Duodenal mucosa (tissue), 2 donors: ENCODE measurements at regions not wholly inside any gene's neighbourhood (a gene's known extent, or its start where the extent isn't known, plus 50 kb on each side); places are given as distances from the start of the nearest gene placed in this dataset.

ENCODE experiments used
- H3K27ac ChIP-seq: one replicate; pipeline ENCODE4 v1.7.0; 2013; ENCODE audit warnings: low read depth, low read length
- H3K27me3 ChIP-seq, 2 donors: one replicate each; pipeline ENCODE4 v1.7.0; 2013; ENCODE audit warnings: low read length in 2 of 2, control low read depth in 1 of 2; ENCODE audit not compliant: insufficient read depth in 2 of 2, control insufficient read depth in 1 of 2
- H3K36me3 ChIP-seq, 2 donors: one replicate each; pipeline ENCODE4 v1.7.0; 2013; ENCODE audit warnings: low read length in 2 of 2, control low read depth in 1 of 2; ENCODE audit not compliant: insufficient read depth in 2 of 2, control insufficient read depth in 1 of 2
- H3K4me1 ChIP-seq, 2 donors: one replicate each; pipeline ENCODE4 v1.7.0; 2013; ENCODE audit warnings: low read length in 2 of 2, control low read depth in 1 of 2; ENCODE audit not compliant: insufficient read depth in 2 of 2, control insufficient read depth in 1 of 2
- H3K4me3 ChIP-seq, 2 donors: one replicate each; pipeline ENCODE4 v1.7.0; 2013; ENCODE audit warnings: low read length in 2 of 2, low read depth in 1 of 2
- H3K9ac ChIP-seq, 2 donors: one replicate each; pipeline ENCODE4 v1.7.0; 2013; ENCODE audit warnings: low read length in 2 of 2, low read depth in 1 of 2
- H3K9me3 ChIP-seq, 2 donors: one replicate each; pipeline ENCODE4 v1.7.0; 2013; ENCODE audit warnings: low read length in 2 of 2, control low read depth in 1 of 2; ENCODE audit not compliant: control insufficient read depth in 1 of 2

- Histone ChIP-seq H3K4me1 (no peaks in the 10 kb centered on the region), H3K27ac (no peak overlapping the region), H3K36me3 (no peaks in the 10 kb centered on the region), H3K27me3 (no peaks in the 10 kb centered on the region), H3K9ac (no peak overlapping the region), H3K4me3 (no peak overlapping the region), H3K9me3 (no peaks in the 10 kb centered on the region)
These were observed 354.2 kb downstream of the ZEB2 start for GRCh38 chr2:144165599-144166250.

GRCh38 chr2:144163592-144163991 is 356.3 kb downstream of the ZEB2 start:
- H3K4me1 ChIP-seq = no peaks in the 10 kb centered on the region
- no peak overlapping the region for H3K9ac ChIP-seq
- H3K36me3 ChIP-seq = no peaks in the 10 kb centered on the region

GRCh38 chr2:144162652-144163051 is 357.3 kb downstream of the ZEB2 start:
- Histone ChIP-seq H3K27me3 (no peaks in the 10 kb centered on the region), H3K36me3 (no peaks in the 10 kb centered on the region), H3K9me3 (no peaks in the 10 kb centered on the region), H3K27ac (no peak overlapping the region), H3K9ac (no peak overlapping the region), H3K4me1 (no peaks in the 10 kb centered on the region), H3K4me3 (no peak overlapping the region)

More at GRCh38 chr2:144163592-144163991, 356.3 kb downstream of the ZEB2 start:
- H3K9me3 ChIP-seq = no peaks in the 10 kb centered on the region
- H3K27ac ChIP-seq = no peak overlapping the region
- no peak overlapping the region for H3K4me3 ChIP-seq
- H3K27me3 ChIP-seq = no peaks in the 10 kb centered on the region

- Histone ChIP-seq H3K27ac (no peak overlapping the region), H3K4me1 (no peaks in the 10 kb centered on the region), H3K36me3 (no peaks in the 10 kb centered on the region), H3K9me3 (no peaks in the 10 kb centered on the region), H3K27me3 (no peaks in the 10 kb centered on the region), H3K4me3 (no peak overlapping the region), H3K9ac (no peak overlapping the region)
These were observed 358.9 kb downstream of the ZEB2 start for GRCh38 chr2:144161061-144161460.

- H3K27ac ChIP-seq = no peak overlapping the region
- H3K4me1 ChIP-seq = no peaks in the 10 kb centered on the region
- H3K9me3 ChIP-seq = no peaks in the 10 kb centered on the region
- no peak overlapping the region for H3K9ac ChIP-seq
- no peak overlapping the region for H3K4me3 ChIP-seq
- no peaks in the 10 kb centered on the region for H3K36me3 ChIP-seq
- H3K27me3 ChIP-seq = no peaks in the 10 kb centered on the region
These were observed 360.7 kb downstream of the ZEB2 start for GRCh38 chr2:144159240-144159639.

GRCh38 chr2:144158096-144158495 is 361.8 kb downstream of the ZEB2 start:
- no peaks in the 10 kb centered on the region for H3K4me1 ChIP-seq
- no peak overlapping the region for H3K27ac ChIP-seq
- no peak overlapping the region for H3K9ac ChIP-seq
- H3K4me3 ChIP-seq = no peak overlapping the region
- H3K27me3 ChIP-seq = no peaks in the 10 kb centered on the region
- no peaks in the 10 kb centered on the region for H3K9me3 ChIP-seq
- H3K36me3 ChIP-seq = no peaks in the 10 kb centered on the region

GRCh38 chr2:144156736-144157640 is 362.9 kb downstream of the ZEB2 start:
- Histone ChIP-seq H3K4me3 (no peak overlapping the region), H3K9me3 (no peaks in the 10 kb centered on the region), H3K27me3 (no peaks in the 10 kb centered on the region), H3K36me3 (no peaks in the 10 kb centered on the region), H3K4me1 (no peaks in the 10 kb centered on the region), H3K9ac (no peak overlapping the region), H3K27ac (no peak overlapping the region)

GRCh38 chr2:144154205-144154604 is 365.7 kb downstream of the ZEB2 start:
- Histone ChIP-seq H3K27me3 (no peaks in the 10 kb centered on the region), H3K9ac (no peak overlapping the region), H3K27ac (no peak overlapping the region), H3K36me3 (no peaks in the 10 kb centered on the region), H3K9me3 (no peaks in the 10 kb centered on the region), H3K4me1 (no peaks in the 10 kb centered on the region), H3K4me3 (no peak overlapping the region)

- no peaks in the 10 kb centered on the region for H3K4me1 ChIP-seq
- H3K9me3 ChIP-seq = no peaks in the 10 kb centered on the region
- no peak overlapping the region for H3K27ac ChIP-seq
- no peaks in the 10 kb centered on the region for H3K27me3 ChIP-seq
- H3K4me3 ChIP-seq = no peak overlapping the region
- H3K9ac ChIP-seq = no peak overlapping the region
- no peaks in the 10 kb centered on the region for H3K36me3 ChIP-seq
These were observed 367.1 kb downstream of the ZEB2 start for GRCh38 chr2:144152817-144153271.

- Histone ChIP-seq H3K27me3 (no peaks in the 10 kb centered on the region), H3K9me3 (no peaks in the 10 kb centered on the region), H3K27ac (no peak overlapping the region), H3K4me3 (no peak overlapping the region), H3K9ac (no peak overlapping the region), H3K36me3 (no peaks in the 10 kb centered on the region), H3K4me1 (no peaks in the 10 kb centered on the region)
These were observed 368.1 kb downstream of the ZEB2 start for GRCh38 chr2:144151851-144152250.
